ENCODE measurements at regions not wholly inside any gene's neighbourhood (a gene's known extent, or its start where the extent isn't known, plus 50 kb on each side); places are given as distances from the start of the nearest gene placed in this dataset.
"Not testable (repeated sequence)": the region's sequence is repeated elsewhere in the genome, so short reads cannot be mapped to it uniquely, and the experiment has no call there.

GRCh38 chr3:94643400-94643799 lies 580.5 kb downstream of the NSUN3 start:
- no peaks in the 10 kb centered on the region for H3K4me1 ChIP-seq (ENCODE audit: control insufficient read depth, insufficient read depth, low read length)
- H3K27me3 ChIP-seq (ENCODE audit: control insufficient read depth, insufficient read depth, low read length, poor library complexity, severe bottlenecking): no peaks in the 10 kb centered on the region
- H3K27ac ChIP-seq (ENCODE audit: insufficient read depth, low read depth, low read length, poor library complexity, severe bottlenecking): no peak overlapping the region
- H3K4me3 ChIP-seq (ENCODE audit: insufficient read depth, low read depth, low read length): no peak overlapping the region
- WGBS, 2 experiments: 75 to 86% methylated on average over 3 of the region's 3 CpGs
- H3K9me3 ChIP-seq (ENCODE audit: control insufficient read depth, low read length): no peaks in the 10 kb centered on the region
- no peaks in the 10 kb centered on the region for H3K36me3 ChIP-seq (ENCODE audit: control insufficient read depth, insufficient read depth, low read length)

DNA sequence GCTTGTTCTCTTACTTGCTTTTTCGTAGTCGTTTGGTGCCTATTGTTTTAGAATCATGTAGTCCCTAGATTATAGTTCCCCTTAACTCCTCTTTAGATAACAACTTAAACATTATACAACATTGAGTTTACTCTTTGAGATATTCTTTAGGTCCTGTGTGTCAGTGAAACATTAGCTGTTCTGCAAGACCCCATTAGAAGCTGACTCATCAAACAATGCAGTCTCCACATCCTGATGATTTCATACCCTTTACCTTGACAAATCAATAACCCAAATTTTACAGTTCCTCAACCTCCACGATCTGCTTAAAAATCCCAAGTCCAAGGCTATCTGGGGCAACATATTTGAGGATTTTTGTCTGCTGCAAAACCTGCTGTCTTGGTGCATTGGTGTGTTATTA lies 582.9 kb downstream of the NSUN3 start:
- 91 to 93% methylated on average over 3 of the region's 3 CpGs for WGBS, 2 experiments
- H3K36me3 ChIP-seq (ENCODE audit: control insufficient read depth, insufficient read depth, low read length): no peaks in the 10 kb centered on the region
- no peak overlapping the region for H3K4me3 ChIP-seq (ENCODE audit: insufficient read depth, low read depth, low read length)
- H3K27ac ChIP-seq (ENCODE audit: insufficient read depth, low read depth, low read length, poor library complexity, severe bottlenecking): no peak overlapping the region
- no peaks in the 10 kb centered on the region for H3K9me3 ChIP-seq (ENCODE audit: control insufficient read depth, low read length)
- H3K4me1 ChIP-seq (ENCODE audit: control insufficient read depth, insufficient read depth, low read length): no peaks in the 10 kb centered on the region
- H3K27me3 ChIP-seq (ENCODE audit: control insufficient read depth, insufficient read depth, low read length, poor library complexity, severe bottlenecking): no peaks in the 10 kb centered on the region

- H3K9me3 ChIP-seq (ENCODE audit: control insufficient read depth, low read length): no peaks in the 10 kb centered on the region
- H3K27me3 ChIP-seq (ENCODE audit: control insufficient read depth, insufficient read depth, low read length, poor library complexity, severe bottlenecking): no peaks in the 10 kb centered on the region
- no peaks in the 10 kb centered on the region for H3K4me1 ChIP-seq (ENCODE audit: control insufficient read depth, insufficient read depth, low read length)
- H3K36me3 ChIP-seq (ENCODE audit: control insufficient read depth, insufficient read depth, low read length): no peaks in the 10 kb centered on the region
- H3K27ac ChIP-seq (ENCODE audit: insufficient read depth, low read depth, low read length, poor library complexity, severe bottlenecking): no peak overlapping the region
- 88 to 93% methylated on average over 3 of the region's 3 CpGs for WGBS, 2 experiments
- H3K4me3 ChIP-seq (ENCODE audit: insufficient read depth, low read depth, low read length): no peak overlapping the region
Observed at GRCh38 chr3:94647131-94647530, 584.3 kb downstream of the NSUN3 start.

GRCh38 chr3:94648270-94649180 lies 585.7 kb downstream of the NSUN3 start:
- H3K27ac ChIP-seq (ENCODE audit: insufficient read depth, low read depth, low read length, poor library complexity, severe bottlenecking); H3K36me3 ChIP-seq (ENCODE audit: control insufficient read depth, insufficient read depth, low read length); H3K9me3 ChIP-seq (ENCODE audit: control insufficient read depth, low read length); H3K4me1 ChIP-seq (ENCODE audit: control insufficient read depth, insufficient read depth, low read length); H3K4me3 ChIP-seq (ENCODE audit: insufficient read depth, low read depth, low read length); H3K27me3 ChIP-seq (ENCODE audit: control insufficient read depth, insufficient read depth, low read length, poor library complexity, severe bottlenecking): not testable (repeated sequence)
- WGBS, 2 experiments: 93% methylated on average over 6 to 8 of the region's 8 CpGs

DNA sequence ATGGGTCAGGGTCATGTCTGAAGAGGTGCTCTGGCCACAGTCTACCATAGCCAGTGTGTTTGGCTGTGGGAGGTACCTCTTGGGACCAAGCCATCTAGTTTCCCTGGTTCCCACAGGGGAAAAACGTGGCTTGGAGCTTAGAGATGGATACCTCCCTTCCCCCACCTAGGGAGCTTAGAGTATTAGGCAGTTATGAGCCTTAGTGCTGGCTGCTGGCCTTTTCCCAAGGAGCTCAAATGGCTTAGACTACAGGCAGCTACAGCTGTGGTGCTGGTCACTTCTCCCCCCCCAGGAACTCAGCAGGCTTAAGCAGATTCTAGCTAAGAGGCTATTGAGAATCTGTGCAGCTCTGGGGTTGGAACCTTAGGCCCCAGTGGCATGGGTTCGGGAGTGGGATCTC lies 591.2 kb downstream of the NSUN3 start:
- WGBS, 2 experiments: 87 to 93% methylated on average over 2 of the region's 2 CpGs
- Histone ChIP-seq H3K4me1 (ENCODE audit: control insufficient read depth, insufficient read depth, low read length) (no peaks in the 10 kb centered on the region), H3K36me3 (ENCODE audit: control insufficient read depth, insufficient read depth, low read length) (no peaks in the 10 kb centered on the region), H3K27me3 (ENCODE audit: control insufficient read depth, insufficient read depth, low read length, poor library complexity, severe bottlenecking) (no peaks in the 10 kb centered on the region), H3K27ac (ENCODE audit: insufficient read depth, low read depth, low read length, poor library complexity, severe bottlenecking) (no peak overlapping the region), H3K9me3 (ENCODE audit: control insufficient read depth, low read length) (no peaks in the 10 kb centered on the region), H3K4me3 (ENCODE audit: insufficient read depth, low read depth, low read length) (no peak overlapping the region)

GRCh38 chr3:94665922-94666321 lies 603.1 kb downstream of the NSUN3 start:
- Histone ChIP-seq H3K4me1 (ENCODE audit: control insufficient read depth, insufficient read depth, low read length) (no peaks in the 10 kb centered on the region), H3K4me3 (ENCODE audit: insufficient read depth, low read depth, low read length) (no peak overlapping the region), H3K36me3 (ENCODE audit: control insufficient read depth, insufficient read depth, low read length) (no peaks in the 10 kb centered on the region), H3K27ac (ENCODE audit: insufficient read depth, low read depth, low read length, poor library complexity, severe bottlenecking) (no peak overlapping the region), H3K9me3 (ENCODE audit: control insufficient read depth, low read length) (no peaks in the 10 kb centered on the region), H3K27me3 (ENCODE audit: control insufficient read depth, insufficient read depth, low read length, poor library complexity, severe bottlenecking) (no peaks in the 10 kb centered on the region)

DNA sequence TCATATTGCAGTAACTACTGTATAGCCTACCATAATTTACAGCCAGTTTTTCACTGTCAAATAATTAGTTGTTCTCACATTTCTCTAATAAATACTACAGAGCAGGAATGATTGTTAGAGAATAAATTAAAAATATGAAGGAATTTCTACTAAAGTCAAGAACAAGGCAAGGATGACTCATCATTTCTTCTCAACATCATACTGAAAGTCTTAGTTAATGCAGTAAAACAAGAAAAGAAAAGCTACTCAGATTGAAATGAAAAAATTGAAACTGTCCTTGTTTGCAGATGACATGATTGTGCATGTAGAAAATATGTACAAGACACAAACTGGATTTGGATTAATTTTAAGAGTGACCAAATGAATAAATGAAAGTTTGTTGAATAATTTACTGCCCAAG lies 608.2 kb downstream of the NSUN3 start:
- no peak overlapping the region for H3K27ac ChIP-seq (ENCODE audit: insufficient read depth, low read depth, low read length, poor library complexity, severe bottlenecking)
- H3K4me3 ChIP-seq (ENCODE audit: insufficient read depth, low read depth, low read length): no peak overlapping the region
- H3K9me3 ChIP-seq (ENCODE audit: control insufficient read depth, low read length): no peaks in the 10 kb centered on the region
- no peaks in the 10 kb centered on the region for H3K36me3 ChIP-seq (ENCODE audit: control insufficient read depth, insufficient read depth, low read length)
- H3K4me1 ChIP-seq (ENCODE audit: control insufficient read depth, insufficient read depth, low read length): no peaks in the 10 kb centered on the region
- H3K27me3 ChIP-seq (ENCODE audit: control insufficient read depth, insufficient read depth, low read length, poor library complexity, severe bottlenecking): no peaks in the 10 kb centered on the region

DNA sequence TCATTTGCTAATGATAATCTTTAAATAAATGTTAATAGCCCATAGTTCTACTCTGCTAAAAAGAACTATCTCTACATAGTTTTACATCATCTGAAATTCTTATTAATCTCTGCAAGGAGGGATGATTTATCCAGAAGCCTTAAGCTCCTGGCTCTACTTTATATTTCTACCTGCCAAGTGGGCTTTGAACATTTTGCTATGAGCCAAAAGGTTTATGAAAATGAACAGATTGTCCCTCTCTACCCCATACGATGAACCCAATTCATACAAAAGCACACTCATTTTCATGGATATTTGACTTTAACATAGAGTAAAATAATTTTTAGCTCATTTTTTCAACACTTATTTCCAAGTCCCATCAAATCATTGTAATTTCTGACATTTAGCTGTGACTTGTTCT lies 611.0 kb downstream of the NSUN3 start:
- 92% methylated on average over 1 of the region's 1 CpG; no CpG with 5 or more reads in 1 of the 2 experiments for WGBS, 2 experiments
- Histone ChIP-seq H3K27me3 (ENCODE audit: control insufficient read depth, insufficient read depth, low read length, poor library complexity, severe bottlenecking) (no peaks in the 10 kb centered on the region), H3K27ac (ENCODE audit: insufficient read depth, low read depth, low read length, poor library complexity, severe bottlenecking) (no peak overlapping the region), H3K36me3 (ENCODE audit: control insufficient read depth, insufficient read depth, low read length) (no peaks in the 10 kb centered on the region), H3K4me3 (ENCODE audit: insufficient read depth, low read depth, low read length) (no peak overlapping the region), H3K9me3 (ENCODE audit: control insufficient read depth, low read length) (no peaks in the 10 kb centered on the region), H3K4me1 (ENCODE audit: control insufficient read depth, insufficient read depth, low read length) (no peaks in the 10 kb centered on the region)

GRCh38 chr3:94686208-94686607 lies 623.3 kb downstream of the NSUN3 start:
- H3K9me3 ChIP-seq (ENCODE audit: control insufficient read depth, low read length): no peaks in the 10 kb centered on the region
- H3K27me3 ChIP-seq (ENCODE audit: control insufficient read depth, insufficient read depth, low read length, poor library complexity, severe bottlenecking): no peaks in the 10 kb centered on the region
- no peak overlapping the region for H3K27ac ChIP-seq (ENCODE audit: insufficient read depth, low read depth, low read length, poor library complexity, severe bottlenecking)
- no peaks in the 10 kb centered on the region for H3K4me1 ChIP-seq (ENCODE audit: control insufficient read depth, insufficient read depth, low read length)
- no peak overlapping the region for H3K4me3 ChIP-seq (ENCODE audit: insufficient read depth, low read depth, low read length)
- no peaks in the 10 kb centered on the region for H3K36me3 ChIP-seq (ENCODE audit: control insufficient read depth, insufficient read depth, low read length)
- 71% methylated on average over 1 of the region's 1 CpG; no CpG with 5 or more reads in 1 of the 2 experiments for WGBS, 2 experiments

DNA sequence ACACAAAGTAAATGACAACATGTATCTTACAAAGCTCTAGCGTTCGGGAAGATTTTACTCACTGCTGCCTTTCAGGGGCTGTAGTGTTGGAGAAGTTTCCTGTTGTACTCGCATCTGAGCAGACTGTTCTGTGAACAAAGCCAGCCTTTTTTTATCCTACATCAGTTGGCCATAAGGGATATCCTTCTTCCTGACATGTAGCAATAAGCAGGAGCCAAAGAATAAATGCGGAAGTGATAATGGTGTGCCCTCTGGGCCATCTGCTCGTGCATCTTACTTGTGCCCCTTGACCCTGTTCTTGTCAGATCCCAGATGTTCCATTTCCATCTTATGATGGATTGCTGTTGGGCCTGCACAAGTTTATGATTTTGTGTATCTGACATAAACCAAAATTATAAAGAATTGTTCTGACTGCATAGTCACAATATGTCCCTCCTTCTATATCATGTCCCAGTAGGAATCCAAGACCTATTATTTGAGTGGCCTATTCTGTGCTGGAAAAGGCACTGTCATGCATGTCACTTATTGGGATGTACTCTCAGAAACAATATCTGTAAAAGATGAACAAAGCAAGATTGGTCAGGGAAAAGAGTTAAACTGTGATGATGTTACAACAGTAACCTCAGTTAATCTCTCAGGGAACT lies 631.3 kb downstream of the NSUN3 start:
- Histone ChIP-seq H3K4me1 (ENCODE audit: control insufficient read depth, insufficient read depth, low read length) (no peaks in the 10 kb centered on the region), H3K27me3 (ENCODE audit: control insufficient read depth, insufficient read depth, low read length, poor library complexity, severe bottlenecking) (no peaks in the 10 kb centered on the region), H3K36me3 (ENCODE audit: control insufficient read depth, insufficient read depth, low read length) (no peaks in the 10 kb centered on the region), H3K4me3 (ENCODE audit: insufficient read depth, low read depth, low read length) (no peak overlapping the region), H3K9me3 (ENCODE audit: control insufficient read depth, low read length) (no peaks in the 10 kb centered on the region), H3K27ac (ENCODE audit: insufficient read depth, low read depth, low read length, poor library complexity, severe bottlenecking) (no peak overlapping the region)
- 97 to 98% methylated on average over 5 of the region's 5 CpGs for WGBS, 2 experiments

All from ectodermal cell (in vitro differentiated cells).